DMS153 (cell line): ENCODE measurements at regions not wholly inside any gene's neighbourhood (a gene's known extent, or its start where the extent isn't known, plus 50 kb on each side); places are given as distances from the start of the nearest gene placed in this dataset.
"Not testable (repeated sequence)": the region's sequence is repeated elsewhere in the genome, so short reads cannot be mapped to it uniquely, and the experiment has no call there.

ENCODE experiments used
- DNase-seq: peaks from one replicate; lab custom pipeline; 2025; lab: John Stamatoyannopoulos, UW

- DNase-seq, result no peak
Measured at GRCh38 chr4:156545003-156545785, 426.4 kb downstream of the PDGFC start.

DNA sequence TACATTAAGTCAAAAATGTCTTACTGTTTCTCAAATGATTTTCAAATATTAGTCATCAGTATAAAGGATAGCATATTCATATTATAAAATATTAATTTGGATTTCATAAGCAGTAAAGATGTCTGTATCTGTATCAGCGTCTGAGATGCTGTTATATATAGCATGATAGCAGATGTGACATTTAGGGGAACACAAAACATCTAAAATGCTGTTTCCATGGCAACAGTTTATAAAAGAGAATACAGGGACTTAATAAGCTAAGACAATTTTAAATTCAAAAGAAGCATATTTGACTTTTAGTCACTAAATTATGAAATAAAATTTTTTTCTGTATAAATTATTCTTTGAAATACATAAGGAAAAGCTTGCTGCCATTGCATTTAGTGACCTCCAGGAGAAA lies 432.2 kb downstream of the PDGFC start:
- DNase-seq, result no peak

DNA sequence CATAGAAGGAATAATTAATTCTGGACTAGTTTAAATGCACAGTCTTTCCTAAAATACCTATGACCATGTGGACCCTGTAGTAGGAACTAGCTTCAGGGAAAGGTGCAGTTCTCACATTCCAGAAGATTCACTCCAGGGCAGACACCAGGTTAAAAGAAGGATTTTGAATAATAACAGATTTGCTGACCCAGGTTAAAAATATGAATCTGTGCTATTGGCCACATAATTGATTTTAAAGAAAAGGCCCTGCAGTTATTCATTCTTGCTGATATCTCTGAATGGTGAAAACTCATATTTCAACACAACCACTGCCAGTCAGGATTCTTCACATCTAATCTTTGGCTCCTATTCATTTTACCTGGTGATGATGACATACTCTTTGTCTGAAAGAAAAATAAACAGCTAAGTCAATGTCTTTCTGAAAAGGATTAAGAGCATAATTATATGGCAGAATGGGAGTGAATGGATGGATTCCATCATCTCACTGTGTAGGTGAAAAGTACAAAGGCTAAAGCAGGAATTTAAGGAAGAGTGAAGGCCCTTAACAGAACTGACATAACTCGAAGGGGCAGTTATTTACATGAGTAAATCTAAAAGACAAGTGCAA lies 432.8 kb downstream of the PDGFC start:
- no peak for DNase-seq

DNA sequence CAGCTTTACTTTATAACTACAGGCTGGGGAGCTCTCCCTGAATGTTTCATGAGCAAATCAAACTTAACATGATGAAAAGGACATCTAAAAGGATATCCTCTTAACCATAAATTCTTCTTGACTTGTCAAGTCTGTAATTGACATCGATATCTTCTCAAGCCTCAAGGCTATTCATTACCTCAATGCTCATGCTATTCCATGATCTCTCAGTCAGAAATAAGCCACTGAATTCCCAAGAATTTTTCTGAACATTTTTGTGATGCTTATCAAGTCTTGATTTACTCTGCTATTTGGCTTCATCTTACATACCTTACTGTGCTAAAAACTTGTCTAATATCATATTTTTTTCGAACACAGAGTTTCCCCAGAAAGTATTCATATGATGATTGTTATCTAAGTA lies 433.4 kb downstream of the PDGFC start:
- DNase-seq, result no peak

DNA sequence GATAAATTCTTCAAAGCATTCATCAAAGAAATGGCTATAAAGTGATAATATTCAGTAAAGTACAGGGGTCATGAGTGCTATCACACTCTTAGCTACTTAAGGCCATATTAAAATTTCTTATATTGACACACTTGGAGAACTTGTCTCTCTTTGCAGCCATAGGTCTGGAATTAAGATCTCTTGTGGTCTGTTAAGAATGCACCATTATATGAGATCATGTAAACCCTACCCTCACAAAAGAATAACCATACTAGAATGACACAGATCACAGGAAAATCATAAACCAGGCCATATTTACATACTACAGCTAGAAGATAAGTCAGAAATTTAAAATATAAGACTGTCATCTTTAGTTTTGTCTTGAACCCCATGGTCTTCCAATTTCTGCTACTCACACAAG lies 434.3 kb downstream of the PDGFC start:
- DNase-seq, result no peak

DNA sequence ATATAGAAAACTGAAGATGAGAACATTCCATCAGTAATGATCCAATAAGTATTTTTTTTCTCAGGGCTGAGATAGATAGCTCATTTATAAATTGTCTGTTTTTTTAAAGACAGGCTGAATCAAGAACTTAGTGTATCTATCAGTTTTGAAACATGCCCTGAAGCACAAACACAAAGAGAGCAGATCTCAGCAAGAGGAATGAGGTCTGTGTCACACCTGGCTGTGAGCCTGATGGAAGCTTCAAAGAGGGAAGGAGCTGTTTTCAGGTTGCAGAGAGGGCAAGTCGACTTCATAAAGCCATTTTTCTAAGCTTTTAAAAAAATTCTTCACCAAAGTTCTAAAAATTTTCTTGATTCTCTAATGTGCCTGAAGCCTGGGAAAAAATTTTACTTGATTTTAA lies 434.9 kb downstream of the PDGFC start:
- DNase-seq, result no peak

- DNase-seq, result no peak
Measured at GRCh38 chr4:156534205-156534604, 437.4 kb downstream of the PDGFC start.

DNA sequence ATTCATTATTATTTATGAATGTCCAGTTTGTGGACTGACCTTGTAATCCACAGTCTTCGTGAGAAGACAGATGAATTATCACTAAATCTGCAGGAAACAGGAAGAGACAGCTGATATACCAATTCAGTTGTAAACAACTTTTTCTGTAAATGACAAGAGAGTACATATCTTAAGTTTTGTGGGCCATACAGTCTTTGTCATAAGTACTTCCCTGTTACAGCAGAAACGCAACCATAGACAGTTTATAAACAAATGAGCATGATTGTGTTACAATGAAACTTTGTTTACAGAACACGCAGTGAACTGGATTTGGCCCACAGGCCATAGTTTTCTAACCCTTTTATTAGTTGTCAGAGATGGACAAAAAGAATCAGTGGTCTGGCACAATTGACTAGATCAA lies 443.4 kb downstream of the PDGFC start:
- DNase-seq, result no peak

DNA sequence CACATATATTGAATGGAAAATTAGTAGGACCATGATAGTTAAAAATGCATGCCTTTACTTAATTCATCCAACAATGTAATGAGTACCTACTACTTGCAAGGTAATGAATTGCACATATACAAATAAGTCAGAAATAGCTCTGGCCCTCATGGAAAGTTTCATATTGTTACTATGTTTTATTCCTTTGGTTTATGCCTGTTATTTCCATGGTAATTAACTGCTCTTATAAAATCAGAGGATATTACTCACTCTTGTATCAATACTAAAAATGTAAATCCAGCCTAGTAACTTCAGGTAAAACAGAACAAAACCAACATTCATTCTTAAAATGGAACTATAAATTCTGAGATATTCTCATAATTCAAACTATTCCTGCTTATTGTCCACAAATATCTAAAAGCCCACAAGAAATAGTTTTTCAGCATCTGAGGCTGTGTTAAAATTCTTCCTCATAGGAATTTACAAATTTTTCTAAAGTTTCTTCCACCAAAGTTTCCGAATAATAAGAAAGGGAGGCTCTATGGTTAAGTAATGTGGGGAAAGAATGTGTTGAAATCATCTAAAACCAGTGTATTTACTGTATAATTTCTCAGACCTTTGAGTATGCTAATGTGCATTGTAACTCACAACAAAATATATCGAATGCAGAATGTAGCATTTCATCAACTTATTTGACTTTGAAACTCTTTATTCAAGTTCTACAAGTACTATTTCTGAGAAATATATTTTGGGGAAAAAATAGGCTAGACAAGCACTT lies 444.2 kb downstream of the PDGFC start:
- no peak for DNase-seq

DNA sequence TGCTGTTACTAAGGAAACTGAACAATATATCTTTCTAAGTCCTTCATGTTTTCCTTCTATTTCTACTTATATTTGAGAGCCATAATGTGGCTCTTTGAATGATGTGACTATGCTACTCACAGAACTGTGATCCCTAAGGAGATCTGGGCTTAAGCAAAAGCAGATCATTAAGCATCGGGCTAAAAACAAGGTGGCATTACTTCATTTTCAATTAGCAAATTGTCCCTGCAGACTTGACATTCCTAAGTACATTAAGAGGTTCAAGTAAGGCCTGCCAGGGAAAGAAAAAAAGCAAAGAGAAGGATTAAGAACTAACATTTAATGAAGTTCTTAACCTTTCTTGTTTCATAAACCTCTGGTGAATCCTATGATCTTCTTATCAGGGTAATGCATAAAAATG lies 447.6 kb downstream of the PDGFC start:
- DNase-seq, result no peak

- DNase-seq, result no peak
Measured at GRCh38 chr4:156523492-156523891, 448.1 kb downstream of the PDGFC start.

- no peak for DNase-seq
Measured at GRCh38 chr4:156521631-156522030, 450.0 kb downstream of the PDGFC start.

GRCh38 chr4:156517956-156518355 lies 453.6 kb downstream of the PDGFC start:
- no peak for DNase-seq

- no peak for DNase-seq
Measured at GRCh38 chr4:156517546-156517945, 454.1 kb downstream of the PDGFC start.

DNA sequence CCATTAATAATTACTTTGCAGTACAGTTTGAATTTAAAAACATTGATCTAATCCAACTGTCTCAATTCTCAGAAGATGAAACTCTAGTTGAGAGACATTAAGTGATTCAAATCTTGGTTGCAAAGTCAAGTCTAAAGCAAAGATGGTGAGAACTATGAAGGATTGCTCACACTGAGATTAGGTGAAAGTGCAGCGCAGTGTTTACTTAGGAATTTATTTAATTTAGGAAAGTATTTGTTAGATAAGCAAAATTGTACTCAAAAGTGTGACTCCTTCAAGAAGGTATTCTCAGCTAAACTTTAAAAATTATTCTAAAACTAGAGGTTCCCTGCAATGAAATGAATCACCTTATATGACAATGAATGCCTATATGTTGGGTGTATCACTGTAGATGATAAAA lies 454.9 kb downstream of the PDGFC start:
- DNase-seq, result no peak

DNA sequence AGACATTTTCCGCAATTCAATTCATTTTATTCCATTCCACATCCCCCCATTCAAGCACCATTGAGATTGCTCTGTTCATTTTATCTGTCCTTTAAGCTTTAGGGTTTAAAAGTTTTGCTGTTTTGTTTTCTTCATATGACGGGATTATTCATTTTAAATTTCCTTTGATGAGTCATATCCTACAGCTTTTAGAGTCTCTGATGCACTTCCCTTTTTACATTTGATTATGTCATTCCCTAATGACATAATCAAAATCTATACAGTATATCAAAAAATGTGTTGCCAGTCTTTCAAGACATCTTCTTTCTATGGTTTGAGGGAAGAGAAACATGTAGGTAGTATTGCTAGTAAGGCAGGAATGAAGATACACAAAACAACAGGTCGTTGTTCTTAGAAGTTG lies 456.3 kb downstream of the PDGFC start:
- no peak for DNase-seq

- DNase-seq, result no peak
Measured at GRCh38 chr4:156512622-156513021, 459.0 kb downstream of the PDGFC start.

DNA sequence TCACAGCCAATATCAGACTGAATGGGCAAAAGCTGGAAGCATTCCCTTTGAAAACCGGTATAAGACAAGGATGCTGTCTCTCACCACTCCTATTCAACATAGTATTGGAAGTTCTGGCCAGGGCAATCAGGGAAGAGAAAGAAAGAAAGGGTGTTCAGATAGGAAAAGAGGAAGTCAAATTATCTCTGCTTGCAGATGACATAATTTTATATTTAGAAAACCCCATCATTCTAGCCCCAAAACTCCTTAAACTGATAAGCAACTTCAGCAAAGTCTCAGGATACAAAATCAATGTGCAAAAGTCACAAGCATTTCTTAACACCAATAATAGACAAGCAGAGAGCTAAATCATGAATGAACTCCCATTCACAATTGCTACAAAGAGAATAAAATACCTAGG lies 461.7 kb downstream of the PDGFC start:
- DNase-seq, result not testable (repeated sequence)

GRCh38 chr4:156505341-156505955 lies 466.2 kb downstream of the PDGFC start:
- DNase-seq, result no peak

DNA sequence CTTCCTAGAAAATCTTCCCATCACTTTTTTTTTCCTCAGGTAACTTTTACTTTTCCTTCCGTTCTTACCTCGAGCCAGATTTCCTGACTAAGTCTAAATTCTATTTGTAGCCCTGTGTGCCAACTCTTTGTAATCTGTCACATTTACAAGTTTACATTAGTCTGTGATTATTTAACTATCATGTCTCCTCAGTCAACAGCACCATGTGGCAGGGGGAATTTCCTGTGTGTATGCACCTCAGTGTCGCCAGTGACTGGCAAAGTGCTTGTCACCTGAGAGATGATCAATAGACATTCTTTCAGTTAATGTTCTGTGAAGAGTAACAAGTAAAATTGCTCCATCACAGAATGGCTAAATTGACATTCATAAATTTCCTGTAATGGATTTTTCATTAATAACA lies 468.5 kb downstream of the PDGFC start:
- peak; percentile 39 for DNase-seq

DNA sequence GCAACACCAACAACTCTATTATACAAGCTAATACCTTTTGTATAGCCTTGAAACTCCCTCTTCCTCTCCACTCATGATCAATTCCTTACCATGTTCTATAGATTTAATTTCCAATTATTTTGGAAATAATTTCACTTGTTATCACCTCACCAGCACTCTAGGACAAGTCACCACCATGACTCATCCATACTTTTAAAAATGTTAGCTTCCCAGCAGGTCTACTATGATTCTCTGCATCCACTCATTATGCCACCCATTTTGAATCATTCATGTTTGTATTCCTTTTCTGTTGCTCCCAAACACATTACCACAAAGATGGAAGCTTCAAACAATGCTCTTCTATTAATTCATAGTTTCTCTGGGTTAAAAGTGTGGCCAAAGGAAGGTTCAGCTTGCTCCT lies 469.6 kb downstream of the PDGFC start:
- DNase-seq, result no peak

GRCh38 chr4:156499684-156500083 lies 471.9 kb downstream of the PDGFC start:
- no peak for DNase-seq

GRCh38 chr4:156497486-156497885 lies 474.1 kb downstream of the PDGFC start:
- no peak for DNase-seq
